Inferior parietal cortex (tissue), 1 donor: ENCODE measurements at regions not wholly inside any gene's neighbourhood (a gene's known extent, or its start where the extent isn't known, plus 50 kb on each side); places are given as distances from the start of the nearest gene placed in this dataset.
"Not testable (repeated sequence)": the region's sequence is repeated elsewhere in the genome, so short reads cannot be mapped to it uniquely, and the experiment has no call there.

Source experiments
- DNase-seq: peaks from one replicate; pipeline ENCODE4 v3.0.0-alpha.2; 2016; ENCODE audit errors: extremely low spot score

DNA sequence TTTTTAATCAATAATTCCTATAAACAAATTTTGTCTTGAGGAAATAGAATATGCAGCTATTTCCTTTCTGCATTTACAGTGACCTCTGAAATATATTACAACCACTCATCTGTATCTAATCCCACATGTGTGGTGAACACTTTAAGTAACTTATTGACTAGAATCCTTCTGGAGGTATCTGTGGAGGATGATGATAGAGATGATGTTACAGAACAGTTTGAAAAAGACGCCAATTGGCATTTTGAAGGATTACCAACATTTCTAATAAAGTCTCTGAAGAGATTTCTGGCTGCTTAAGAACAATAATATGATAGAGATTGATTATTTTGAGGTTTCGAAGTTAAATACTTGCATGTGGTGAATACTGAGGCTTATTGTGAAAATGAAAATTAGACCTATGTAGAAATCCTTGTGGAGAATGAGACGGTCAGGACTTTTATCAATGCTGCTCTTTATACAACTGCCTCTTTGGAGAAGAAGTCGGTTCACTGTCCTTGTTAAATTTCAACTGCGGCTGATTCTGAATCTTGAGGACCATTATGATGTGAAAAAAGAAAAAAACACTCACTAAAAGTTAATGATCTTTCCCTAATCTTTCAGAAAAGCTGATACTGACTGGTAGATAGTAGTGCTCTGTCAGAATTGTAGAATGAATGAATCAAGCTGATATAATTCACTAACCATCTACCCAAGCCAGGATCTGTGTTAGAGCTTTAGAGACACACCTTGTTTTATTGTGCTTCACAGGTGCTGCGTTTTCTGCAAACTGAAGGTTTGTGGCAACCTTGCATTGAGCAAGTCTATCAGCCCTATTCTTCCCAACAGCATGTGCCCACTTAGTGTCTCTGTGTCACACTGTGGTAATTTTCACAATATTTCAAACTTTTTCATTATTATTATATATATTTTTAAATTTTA, 204.7 kb downstream of the SPRY1 start:
- no peak for DNase-seq

DNA sequence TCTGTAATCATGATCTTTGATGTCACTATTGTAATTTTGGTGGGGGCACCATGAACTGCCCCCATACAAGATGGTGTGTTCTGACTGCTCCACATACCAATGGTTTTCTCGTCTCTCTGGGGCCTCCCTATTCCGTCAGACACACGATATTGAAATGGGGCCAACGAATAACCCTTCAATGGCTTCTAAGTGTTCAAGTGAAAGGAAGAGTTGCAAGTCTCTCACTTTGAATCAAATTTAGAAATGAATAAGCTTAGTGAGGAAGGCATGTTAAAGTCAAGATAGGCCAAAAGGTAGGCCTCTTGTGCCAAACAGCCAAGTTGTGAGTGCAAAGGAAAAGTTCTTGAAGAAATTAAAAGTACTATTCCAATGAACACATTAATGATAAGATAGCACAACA, 205.4 kb downstream of the SPRY1 start:
- no peak for DNase-seq

DNA sequence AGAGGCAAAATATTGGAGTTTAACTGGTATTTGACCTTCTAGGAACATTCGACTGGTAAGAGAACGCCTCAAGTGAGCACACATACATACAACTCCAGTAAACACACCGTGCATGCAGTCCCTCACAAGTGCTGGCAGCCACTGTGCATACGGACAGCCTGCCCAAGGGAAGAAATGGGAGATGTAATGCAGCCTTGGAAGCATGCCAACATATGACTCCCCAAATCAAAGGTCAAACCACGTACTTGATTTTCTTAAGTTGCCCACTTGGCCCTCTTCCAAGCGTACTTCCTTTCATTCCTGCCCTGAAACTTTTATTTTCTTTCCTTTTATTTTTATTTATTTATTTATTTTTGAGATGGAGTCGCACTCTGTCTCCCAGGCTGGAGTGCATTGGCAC, 206.6 kb downstream of the SPRY1 start:
- no peak for DNase-seq

DNA sequence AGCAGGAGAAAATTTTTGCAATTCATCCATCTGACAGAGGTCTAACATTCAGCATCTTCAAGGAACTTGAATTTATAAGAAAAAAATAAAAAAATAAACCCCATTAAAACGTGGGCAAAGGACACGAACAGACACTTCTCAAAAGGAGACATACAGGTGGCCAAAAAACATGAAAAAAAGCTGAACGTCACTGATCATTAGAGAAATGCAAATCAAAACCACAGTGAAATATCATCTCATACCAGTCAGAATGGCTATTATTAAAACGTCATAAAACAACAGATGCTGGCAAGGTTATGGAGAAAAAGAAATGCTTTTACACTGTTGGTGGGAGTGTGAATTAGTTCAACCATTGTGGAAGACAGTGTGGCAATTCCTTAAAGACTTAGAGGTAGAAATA, 209.2 kb downstream of the SPRY1 start:
- DNase-seq: not testable (repeated sequence)

DNA sequence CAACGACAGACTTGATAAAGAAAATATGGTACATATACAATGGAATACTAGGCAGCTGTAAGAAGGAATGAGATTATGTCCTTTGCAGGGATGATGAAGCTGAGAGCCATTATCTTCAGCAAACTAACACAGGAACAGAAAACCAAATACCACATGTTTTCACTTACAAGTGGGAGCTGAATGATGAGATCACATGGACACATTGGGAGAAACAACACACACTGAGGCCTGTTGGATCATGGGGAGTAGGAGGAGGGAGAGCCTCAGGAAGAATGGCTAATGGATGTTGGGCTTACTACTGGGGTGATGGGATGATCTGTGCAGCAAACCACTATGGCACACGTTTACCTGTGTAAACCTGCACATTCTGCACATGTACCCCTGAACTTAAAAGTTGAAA, 209.7 kb downstream of the SPRY1 start:
- no peak for DNase-seq

DNA sequence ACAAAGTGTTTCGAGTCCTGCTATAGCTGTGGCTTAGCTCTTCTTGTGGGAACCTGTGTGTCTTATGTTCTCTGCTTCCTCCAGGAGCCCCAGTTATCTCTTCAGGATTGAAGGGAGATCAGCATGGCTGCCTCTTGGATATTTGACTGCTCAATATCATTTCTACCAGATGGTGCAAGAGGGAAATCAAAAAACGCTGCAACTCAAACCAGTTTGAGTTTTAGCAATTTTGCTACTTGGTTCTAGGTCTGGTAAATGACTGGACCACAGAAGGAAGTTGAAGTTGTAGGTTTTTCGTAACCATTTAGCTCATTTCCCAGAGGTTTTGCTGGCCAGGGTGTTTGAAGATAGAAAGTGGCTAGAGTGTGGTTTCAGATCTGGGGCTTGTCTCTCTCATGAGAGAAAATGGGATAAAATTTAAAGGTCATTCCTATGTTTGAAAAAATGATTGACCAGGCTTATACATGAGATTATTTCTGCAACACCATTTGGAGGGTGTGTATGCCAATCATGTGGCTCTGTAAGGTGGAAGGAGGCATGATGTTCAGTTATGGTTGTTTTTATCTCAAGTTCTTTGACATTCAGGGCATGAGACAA, 210.4 kb downstream of the SPRY1 start:
- DNase-seq: no peak

DNA sequence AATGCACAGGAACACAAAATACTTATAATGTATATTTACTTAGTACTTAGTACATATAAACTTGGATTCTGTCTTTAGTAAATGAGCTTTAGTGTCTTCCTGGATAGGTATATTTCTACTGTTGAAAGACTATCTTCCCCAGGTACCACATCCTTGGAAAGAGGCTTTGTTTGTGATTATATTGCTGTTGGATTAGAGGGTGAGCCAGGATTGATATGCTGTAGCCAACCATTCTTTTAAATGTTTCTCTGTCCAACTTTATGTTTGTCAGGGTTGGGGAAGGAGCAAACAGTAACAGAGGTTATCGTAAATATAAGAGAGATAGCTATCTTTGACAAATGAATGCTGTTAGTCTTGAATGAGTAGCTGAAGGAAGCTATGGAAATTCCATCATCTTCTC, 213.2 kb downstream of the SPRY1 start:
- no peak for DNase-seq

DNA sequence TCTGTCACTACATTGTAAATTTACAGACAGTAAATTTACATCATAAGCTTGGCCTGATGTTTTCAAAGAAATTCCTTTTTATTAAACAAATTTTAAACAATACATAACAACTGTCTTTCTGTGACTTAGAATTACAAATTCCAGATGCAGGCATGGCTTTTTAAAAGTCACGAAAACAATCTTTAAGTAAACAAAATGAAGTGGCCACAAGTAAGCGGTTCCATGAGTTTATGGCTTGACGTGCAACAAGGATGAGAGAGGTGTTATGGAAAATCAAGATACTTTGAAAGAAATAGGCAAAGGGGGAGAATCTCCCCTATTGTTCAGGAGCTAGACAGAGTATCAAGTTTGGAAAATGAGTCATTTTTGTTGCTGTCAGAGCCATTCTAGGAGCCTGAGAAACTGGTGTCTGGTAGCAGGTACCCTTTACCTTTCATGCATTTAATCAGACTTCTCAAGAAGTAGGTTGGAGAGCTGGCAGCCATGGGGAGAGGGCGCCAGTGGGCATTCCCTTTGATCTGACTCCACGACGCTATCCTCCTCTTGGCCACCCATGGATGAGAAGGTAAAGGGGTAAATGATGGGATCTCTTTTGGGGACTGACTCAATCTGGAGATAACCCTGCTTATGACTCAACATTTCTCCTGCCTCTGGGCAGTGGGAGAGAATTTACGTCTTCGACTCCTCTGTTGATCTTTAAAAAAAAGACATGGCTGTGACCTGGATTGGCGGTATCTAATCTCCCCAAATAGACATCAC, 217.2 kb downstream of the SPRY1 start:
- no peak for DNase-seq

DNA sequence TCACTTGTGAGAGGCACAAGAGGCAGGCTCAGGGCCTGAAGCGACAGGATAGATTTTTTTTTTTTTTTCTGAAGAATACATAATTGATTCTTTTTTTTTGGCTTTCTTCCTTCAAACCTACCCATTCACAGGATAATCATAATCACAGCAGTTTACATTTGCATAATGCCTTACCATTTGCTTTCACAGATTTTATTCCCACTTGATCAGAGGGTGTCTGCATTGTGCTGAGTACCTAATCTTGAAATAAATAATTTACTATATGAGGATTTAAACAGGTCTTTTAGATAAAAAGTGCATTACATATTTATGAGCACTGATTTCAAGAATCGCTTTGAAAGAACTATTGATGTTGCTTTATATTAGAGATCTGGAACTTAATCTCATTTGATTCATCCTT, 219.3 kb downstream of the SPRY1 start:
- no peak for DNase-seq

DNA sequence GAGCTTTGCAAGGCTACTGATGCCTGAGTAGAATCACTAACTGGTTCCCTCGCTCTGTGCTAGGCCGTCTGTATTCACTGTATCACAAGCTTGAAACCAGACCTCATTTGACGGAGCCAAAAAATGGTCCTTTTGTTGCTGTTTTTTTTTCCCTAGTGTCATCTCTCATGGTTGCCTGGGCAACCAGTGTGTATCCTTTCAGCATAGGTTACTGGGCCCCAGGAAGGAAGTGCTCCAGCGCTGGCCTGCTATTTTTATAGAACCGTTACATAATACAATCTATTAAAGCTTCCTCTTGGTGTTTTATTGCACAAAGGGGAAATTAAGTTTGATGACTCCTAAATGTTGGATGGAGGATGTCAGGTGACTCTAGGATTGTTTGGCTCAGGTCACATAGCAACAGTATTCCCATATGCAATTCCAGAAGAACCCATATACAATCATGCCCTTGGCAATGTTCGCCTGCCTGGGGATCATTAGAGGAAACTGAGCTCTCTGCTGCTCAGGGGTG, 220.4 kb downstream of the SPRY1 start:
- DNase-seq: peak; percentile 78

DNA sequence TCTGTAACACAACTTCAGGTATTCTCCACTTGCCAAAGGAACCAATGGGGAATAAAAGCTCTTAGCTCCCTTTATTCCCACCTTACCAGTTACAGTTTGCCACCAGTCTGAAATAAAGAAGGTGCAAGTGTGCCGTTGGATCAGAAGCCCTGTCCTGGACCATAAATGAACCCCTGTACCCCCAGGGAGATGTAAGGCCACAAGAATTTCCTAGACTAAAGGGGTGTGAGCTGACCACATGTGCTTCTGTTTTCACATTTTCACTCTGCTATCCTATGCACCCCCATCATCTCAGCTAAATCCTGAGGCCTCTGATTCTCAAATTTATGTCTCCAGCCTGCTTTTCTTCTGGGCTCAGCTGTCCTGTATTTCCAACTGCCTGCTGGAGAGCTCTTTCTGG, 221.2 kb downstream of the SPRY1 start:
- DNase-seq: no peak

DNA sequence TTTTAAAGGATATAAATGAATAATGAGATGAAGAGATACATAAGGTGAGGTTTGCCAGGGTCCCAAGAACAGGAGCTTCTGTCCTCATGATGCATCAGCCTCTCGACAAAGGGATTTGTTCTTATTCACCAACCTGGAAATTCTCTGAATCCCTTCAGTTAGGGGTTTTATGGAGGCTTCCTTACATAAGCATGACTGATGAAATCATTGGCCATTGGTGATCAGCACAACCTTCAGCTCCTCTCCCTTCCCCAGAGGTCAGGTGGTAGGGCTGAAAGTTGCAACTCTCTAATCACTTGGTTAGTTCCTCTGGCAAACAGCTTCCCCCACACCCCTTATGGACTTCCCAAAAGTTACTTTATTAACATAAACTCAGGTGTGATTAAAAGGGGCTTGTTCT, 222.0 kb downstream of the SPRY1 start:
- DNase-seq: no peak

DNA sequence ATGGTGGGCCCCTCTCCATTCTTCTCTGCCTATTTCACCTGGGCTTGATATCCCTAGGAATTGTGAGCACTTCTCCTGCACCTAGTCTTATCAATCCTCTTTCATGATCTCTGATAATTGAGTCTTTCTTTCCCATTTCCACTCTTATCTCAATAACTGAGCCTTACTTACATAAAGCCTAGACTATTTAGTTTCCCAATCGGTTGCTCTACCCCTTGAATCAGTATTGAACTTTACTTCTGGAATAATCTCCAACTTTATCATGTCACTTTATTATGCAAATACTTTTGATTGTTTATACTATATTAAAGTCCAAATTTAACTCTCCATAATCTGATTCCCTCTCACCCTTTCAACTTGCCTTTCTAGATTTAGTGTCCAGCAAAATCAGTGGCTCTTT, 222.7 kb downstream of the SPRY1 start:
- no peak for DNase-seq

DNA sequence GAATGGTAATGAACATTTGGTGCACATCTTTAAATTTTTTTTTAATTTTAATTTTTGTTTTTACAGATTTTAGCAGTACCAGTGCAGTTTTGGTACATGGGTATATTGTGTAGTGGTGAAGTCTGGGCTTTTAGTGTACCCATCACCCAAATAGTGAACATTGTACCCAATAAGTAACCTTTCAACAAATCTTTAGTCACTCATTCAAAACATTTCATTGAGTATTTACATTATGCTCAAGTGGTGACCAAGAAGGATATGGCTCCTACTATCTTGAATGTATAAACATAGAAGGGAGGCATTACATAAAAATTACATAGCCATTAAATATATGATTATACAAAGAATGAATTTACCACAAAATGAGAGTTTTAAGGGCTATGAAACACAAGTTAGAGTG, 223.3 kb downstream of the SPRY1 start:
- no peak for DNase-seq

DNA sequence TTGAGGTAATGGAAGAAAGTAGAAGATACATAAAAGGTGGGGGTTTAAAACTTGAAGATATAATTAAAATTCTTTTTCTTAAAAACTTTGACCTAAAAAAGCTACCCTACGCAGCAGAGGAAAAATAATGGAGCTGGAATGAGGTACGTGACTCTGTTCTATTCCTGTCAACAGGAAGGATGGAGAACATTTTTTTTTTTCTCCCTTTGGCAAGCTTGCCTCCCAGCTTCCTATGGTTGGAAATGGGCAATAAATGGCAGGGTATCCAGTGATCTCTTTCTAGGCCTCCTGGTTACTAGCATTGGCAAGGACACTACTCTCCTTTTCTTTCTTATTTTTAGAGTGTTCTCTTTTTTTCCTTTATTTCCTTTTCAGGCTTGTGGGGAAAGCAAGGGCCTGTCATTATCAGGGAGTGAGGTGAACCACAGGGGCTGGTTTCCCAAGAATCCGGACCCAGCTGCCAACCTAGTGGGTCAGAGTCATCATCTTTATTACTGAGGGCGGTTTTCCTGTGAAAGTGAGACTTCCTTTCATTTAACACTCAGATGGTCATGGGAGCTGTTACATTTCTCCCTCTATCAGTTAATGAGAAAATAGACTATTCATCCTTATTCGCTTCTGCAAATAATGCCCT, 224.6 kb downstream of the SPRY1 start:
- DNase-seq: no peak

DNA sequence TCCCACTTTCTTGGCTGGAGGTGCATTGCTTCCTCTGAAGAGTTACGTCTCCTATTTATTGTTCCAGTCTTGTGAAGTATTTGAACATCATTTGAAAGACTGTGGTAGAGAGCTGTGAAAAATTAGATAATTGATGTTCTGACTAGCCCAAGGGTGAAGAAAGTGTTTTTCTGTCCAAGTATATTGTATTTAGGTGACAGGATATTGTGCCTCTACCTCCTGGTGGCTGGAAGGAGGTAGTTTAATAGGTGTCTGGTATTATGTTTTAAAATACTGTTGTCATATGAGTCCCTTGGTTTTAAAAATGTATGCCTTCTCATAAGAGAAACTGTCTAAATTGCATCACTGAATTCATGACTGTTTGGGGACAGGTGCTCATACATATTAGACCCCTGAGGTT, 226.0 kb downstream of the SPRY1 start:
- DNase-seq: no peak

DNA sequence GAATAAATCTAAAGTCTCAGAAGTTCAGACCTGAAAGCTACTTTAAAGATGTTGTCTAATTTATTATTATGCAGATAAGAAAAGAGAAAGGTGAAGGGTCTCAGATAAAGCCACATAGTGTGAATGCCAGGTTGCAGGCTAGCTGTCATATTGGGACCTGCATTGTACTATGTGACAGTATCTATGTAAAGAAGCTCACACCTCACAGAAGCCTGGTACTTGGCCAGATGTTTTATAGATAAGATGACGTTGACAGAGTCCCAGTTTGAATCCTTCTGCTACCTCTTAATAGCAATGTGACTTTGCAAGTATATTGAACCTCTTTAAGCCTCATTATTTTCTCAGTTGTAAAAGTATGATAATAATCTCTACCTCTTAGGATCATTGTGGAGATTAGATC, 227.0 kb downstream of the SPRY1 start:
- DNase-seq: no peak

DNA sequence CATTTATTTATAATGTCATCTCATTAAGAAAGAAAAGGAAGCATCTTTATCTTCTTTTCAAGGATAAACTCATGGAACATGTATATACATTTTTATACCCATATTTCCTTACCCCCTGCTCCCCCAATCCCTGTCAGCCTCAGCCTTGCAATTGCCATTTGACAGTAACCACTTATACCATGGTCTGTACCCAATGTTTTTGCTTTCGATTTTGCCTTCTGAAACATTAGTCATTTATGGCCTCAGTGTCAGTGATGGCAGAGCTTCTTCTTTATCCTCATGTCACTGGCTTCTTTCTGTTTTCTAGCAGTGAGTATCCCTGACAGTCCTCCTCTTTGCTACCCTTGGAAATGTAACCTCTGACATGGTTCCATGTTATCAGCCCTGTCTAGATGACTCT, 228.4 kb downstream of the SPRY1 start:
- DNase-seq: no peak

DNA sequence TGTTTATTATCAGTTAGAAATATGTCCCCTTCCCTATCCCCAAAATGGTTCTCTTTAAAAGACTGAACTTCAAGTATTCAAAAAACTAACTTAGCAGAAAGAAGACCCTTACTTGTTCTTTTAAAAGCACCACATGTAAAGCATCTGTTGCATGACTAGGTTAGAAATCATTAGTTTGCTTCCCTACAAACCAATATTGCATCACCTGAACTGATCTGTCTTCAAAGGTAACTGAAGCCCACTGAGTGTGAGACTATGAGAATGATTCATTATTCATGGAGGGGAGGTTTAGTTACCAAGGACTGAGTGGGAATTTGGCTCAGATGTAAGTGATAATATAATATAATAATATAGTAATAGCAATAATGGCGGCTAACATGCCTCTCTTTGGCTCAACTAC, 231.7 kb downstream of the SPRY1 start:
- no peak for DNase-seq

DNA sequence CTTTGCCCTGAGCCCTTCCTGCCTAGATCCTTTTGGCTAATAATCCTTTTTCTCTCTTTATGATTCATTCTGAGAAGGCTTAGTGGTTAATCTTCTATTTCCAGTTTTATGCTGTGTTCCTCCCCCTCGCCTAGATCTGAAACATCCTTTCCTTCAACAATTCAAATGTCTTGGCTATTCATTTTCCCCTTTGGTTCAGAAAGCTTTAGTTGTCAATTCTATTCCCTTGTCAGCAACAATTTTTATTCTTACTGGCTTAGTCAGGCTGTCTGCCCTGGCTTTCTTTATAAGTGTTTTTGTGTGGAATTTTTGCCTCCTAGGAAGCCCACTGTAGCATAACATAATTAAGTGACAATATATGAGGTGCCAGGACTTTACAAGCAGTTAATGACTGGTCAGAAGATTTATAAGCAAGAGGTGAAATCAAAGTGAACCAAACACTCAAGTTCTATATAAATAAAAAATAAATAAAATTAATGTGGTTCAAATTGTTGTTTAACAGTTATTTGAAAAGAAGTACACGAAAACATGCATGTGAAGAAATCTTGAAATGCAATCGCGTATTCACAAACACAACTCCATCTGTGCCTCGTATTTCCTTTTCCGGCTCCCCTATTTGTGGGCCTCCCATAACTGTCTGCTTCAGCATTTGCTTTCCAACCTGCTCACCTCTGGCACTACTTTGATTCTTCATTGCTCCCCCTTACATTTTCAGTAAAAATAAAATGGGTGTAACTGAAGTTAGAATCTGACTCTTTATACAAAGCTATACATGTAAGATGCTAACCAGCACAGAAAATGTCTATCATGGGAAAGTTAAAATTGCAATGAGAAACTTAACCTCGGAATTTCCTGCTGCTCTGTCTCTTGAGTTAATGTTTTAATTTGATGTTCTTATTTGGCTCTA, 235.4 kb downstream of the SPRY1 start:
- DNase-seq: no peak

DNA sequence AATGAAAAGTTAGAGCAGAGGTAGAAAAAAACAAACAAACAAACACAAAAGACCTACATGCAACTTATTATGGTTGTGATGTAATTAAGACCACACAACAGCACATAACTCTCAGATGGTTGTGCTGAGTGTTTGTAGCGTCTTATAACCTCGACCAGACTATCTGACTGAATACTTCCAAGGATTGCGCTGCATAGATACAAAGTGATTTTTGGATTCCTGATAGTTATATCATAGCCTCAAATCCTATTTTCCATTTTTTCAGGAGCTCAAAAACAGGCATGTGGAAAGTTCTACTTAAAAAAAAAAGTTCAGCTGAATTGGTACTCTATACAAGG, 236.1 kb downstream of the SPRY1 start:
- no peak for DNase-seq
